ENCODE measurements at regions not wholly inside any gene's neighbourhood (a gene's known extent, or its start where the extent isn't known, plus 50 kb on each side); places are given as distances from the start of the nearest gene placed in this dataset.

DNA sequence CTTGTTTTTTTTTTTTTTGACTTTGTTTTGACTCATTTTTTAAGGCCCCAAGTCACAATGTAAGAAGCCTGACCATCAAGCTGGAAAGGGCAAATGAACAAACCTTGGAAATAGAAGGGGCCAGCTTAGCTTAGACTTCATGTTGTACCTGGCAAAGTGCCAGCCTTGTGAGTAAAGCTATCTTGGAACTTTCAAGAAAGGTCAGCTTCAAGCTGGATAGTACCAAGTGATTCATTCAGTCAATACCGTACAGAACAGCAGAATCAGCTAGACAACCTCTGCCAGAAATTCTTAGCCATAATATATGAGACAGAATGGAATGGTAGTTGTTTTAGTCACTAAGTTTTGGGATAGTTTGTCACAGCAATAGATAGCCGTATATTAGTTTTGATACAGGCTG lies 1492.2 kb upstream of the TENM3 start:
- Histone ChIP-seq H3K9me3 (no peaks in the 10 kb centered on the region), H3K27ac (no peak overlapping the region), H3K36me3 (no peaks in the 10 kb centered on the region), H3K4me3 (no peak overlapping the region), H3K27me3 (no peaks in the 10 kb centered on the region), H3K4me1 (no peaks in the 10 kb centered on the region)
- no peak for DNase-seq
- TF ChIP-seq, protein P1, sequence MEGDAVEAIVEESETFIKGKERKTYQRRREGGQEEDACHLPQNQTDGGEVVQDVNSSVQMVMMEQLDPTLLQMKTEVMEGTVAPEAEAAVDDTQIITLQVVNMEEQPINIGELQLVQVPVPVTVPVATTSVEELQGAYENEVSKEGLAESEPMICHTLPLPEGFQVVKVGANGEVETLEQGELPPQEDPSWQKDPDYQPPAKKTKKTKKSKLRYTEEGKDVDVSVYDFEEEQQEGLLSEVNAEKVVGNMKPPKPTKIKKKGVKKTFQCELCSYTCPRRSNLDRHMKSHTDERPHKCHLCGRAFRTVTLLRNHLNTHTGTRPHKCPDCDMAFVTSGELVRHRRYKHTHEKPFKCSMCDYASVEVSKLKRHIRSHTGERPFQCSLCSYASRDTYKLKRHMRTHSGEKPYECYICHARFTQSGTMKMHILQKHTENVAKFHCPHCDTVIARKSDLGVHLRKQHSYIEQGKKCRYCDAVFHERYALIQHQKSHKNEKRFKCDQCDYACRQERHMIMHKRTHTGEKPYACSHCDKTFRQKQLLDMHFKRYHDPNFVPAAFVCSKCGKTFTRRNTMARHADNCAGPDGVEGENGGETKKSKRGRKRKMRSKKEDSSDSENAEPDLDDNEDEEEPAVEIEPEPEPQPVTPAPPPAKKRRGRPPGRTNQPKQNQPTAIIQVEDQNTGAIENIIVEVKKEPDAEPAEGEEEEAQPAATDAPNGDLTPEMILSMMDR (IDR thresholded peaks at IDR 0.05): no peak
- intact Hi-C loops (cut with DNase I): no loop called here
- no peak for ATAC-seq

GRCh38 chr4:180757927-180758326 lies 1485.3 kb upstream of the TENM3 start:
- no peak overlapping the region for H3K27ac ChIP-seq
- ATAC-seq (no peak), DNase-seq (no peak)
- TF ChIP-seq, protein P1 (IDR thresholded peaks at IDR 0.05): no peak
- no peak overlapping the region for H3K4me3 ChIP-seq
- intact Hi-C loops (cut with DNase I): no loop called here
- H3K4me1 ChIP-seq: no peaks in the 10 kb centered on the region
- H3K9me3 ChIP-seq: no peaks in the 10 kb centered on the region
- no peaks in the 10 kb centered on the region for H3K27me3 ChIP-seq
- no peaks in the 10 kb centered on the region for H3K36me3 ChIP-seq

- no peaks in the 10 kb centered on the region for H3K9me3 ChIP-seq
- TF ChIP-seq, protein P1 (IDR thresholded peaks at IDR 0.05): no peak
- H3K36me3 ChIP-seq: no peaks in the 10 kb centered on the region
- no peaks in the 10 kb centered on the region for H3K27me3 ChIP-seq
- DNase-seq (no peak), ATAC-seq (no peak)
- H3K4me3 ChIP-seq: no peak overlapping the region
- no peak overlapping the region for H3K27ac ChIP-seq
- intact Hi-C loops (cut with DNase I): no loop called here
- H3K4me1 ChIP-seq: no peaks in the 10 kb centered on the region
These were observed 1477.2 kb upstream of the TENM3 start for GRCh38 chr4:180766045-180766444.

GRCh38 chr4:180766944-180767729 lies 1476.1 kb upstream of the TENM3 start:
- DNase-seq (no peak), ATAC-seq (no peak)
- no peaks in the 10 kb centered on the region for H3K4me1 ChIP-seq
- H3K36me3 ChIP-seq: no peaks in the 10 kb centered on the region
- H3K27me3 ChIP-seq: no peaks in the 10 kb centered on the region
- TF ChIP-seq, protein P1 (IDR thresholded peaks at IDR 0.05): no peak
- intact Hi-C loops (cut with DNase I): no loop called here
- H3K4me3 ChIP-seq: no peak overlapping the region
- H3K27ac ChIP-seq: no peak overlapping the region
- H3K9me3 ChIP-seq: no peaks in the 10 kb centered on the region

GRCh38 chr4:180768610-180769009 lies 1474.6 kb upstream of the TENM3 start:
- TF ChIP-seq, protein P1 (IDR thresholded peaks at IDR 0.05): no peak
- H3K27me3 ChIP-seq: no peaks in the 10 kb centered on the region
- H3K9me3 ChIP-seq: no peaks in the 10 kb centered on the region
- H3K36me3 ChIP-seq: no peaks in the 10 kb centered on the region
- intact Hi-C loops (cut with DNase I): no loop called here
- no peak overlapping the region for H3K4me3 ChIP-seq
- ATAC-seq (no peak), DNase-seq (no peak)
- no peak overlapping the region for H3K27ac ChIP-seq
- no peaks in the 10 kb centered on the region for H3K4me1 ChIP-seq
